ENCODE measurements at regions not wholly inside any gene's neighbourhood (a gene's known extent, or its start where the extent isn't known, plus 50 kb on each side); places are given as distances from the start of the nearest gene placed in this dataset.
"Not testable (repeated sequence)": the region's sequence is repeated elsewhere in the genome, so short reads cannot be mapped to it uniquely, and the experiment has no call there.

GRCh38 chrY:16205482-16205881, 1674.5 kb downstream of the CDY2B start:
- H3K27ac Mint-ChIP-seq; CTCF ChIA-PET (ENCODE audit: partially characterized antibody); H3K4me3 Mint-ChIP-seq; H3K9me3 Mint-ChIP-seq; H3K27me3 ChIP-seq (ENCODE audit: insufficient read depth, low read length); POLR2A ChIA-PET (ENCODE audit: partially characterized antibody); H3K4me1 Mint-ChIP-seq; DNase-seq; intact Hi-C loops (cut with micrococcal nuclease); H3K36me3 Mint-ChIP-seq; H3K36me3 ChIP-seq (ENCODE audit: insufficient read depth, low read length); H3K4me1 ChIP-seq (ENCODE audit: insufficient read depth, low read length); H3K9me3 ChIP-seq (ENCODE audit: control insufficient read depth in 1 of 2, low read length in 2 of 2); H3K27me3 Mint-ChIP-seq; H3K27ac ChIP-seq (ENCODE audit: low read depth, low read length); H3K4me3 ChIP-seq (ENCODE audit: low read length in 2 of 2): not testable (repeated sequence)

GRCh38 chrY:16243322-16243721, 1636.7 kb downstream of the CDY2B start:
- intact Hi-C loops (cut with micrococcal nuclease); H3K27ac ChIP-seq (ENCODE audit: low read depth, low read length); H3K9me3 Mint-ChIP-seq; H3K36me3 Mint-ChIP-seq; DNase-seq; H3K27me3 ChIP-seq (ENCODE audit: insufficient read depth, low read length); H3K9me3 ChIP-seq (ENCODE audit: control insufficient read depth in 1 of 2, low read length in 2 of 2); POLR2A ChIA-PET (ENCODE audit: partially characterized antibody); CTCF ChIA-PET (ENCODE audit: partially characterized antibody); H3K27ac Mint-ChIP-seq; H3K4me1 Mint-ChIP-seq; H3K4me3 ChIP-seq (ENCODE audit: low read length in 2 of 2); H3K27me3 Mint-ChIP-seq; H3K4me3 Mint-ChIP-seq; H3K4me1 ChIP-seq (ENCODE audit: insufficient read depth, low read length); H3K36me3 ChIP-seq (ENCODE audit: insufficient read depth, low read length): not testable (repeated sequence)

GRCh38 chrY:16254551-16255295, 1625.3 kb downstream of the CDY2B start:
- H3K9me3 ChIP-seq (ENCODE audit: control insufficient read depth in 1 of 2, low read length in 2 of 2); DNase-seq; POLR2A ChIA-PET (ENCODE audit: partially characterized antibody); H3K4me1 ChIP-seq (ENCODE audit: insufficient read depth, low read length); intact Hi-C loops (cut with micrococcal nuclease); H3K4me1 Mint-ChIP-seq; H3K36me3 Mint-ChIP-seq; H3K27me3 Mint-ChIP-seq; CTCF ChIA-PET (ENCODE audit: partially characterized antibody); H3K36me3 ChIP-seq (ENCODE audit: insufficient read depth, low read length); H3K27ac Mint-ChIP-seq; H3K9me3 Mint-ChIP-seq; H3K4me3 Mint-ChIP-seq; H3K27ac ChIP-seq (ENCODE audit: low read depth, low read length); H3K27me3 ChIP-seq (ENCODE audit: insufficient read depth, low read length); H3K4me3 ChIP-seq (ENCODE audit: low read length in 2 of 2): not testable (repeated sequence)

- intact Hi-C loops (cut with micrococcal nuclease); DNase-seq: not testable (repeated sequence)
These were observed 1624.2 kb downstream of the CDY2B start for GRCh38 chrY:16255778-16256177.

More at GRCh38 chrY:16255778-16256177, 1624.2 kb downstream of the CDY2B start:
- H3K27ac Mint-ChIP-seq; H3K4me1 Mint-ChIP-seq; H3K4me1 ChIP-seq (ENCODE audit: insufficient read depth, low read length); CTCF ChIA-PET (ENCODE audit: partially characterized antibody); POLR2A ChIA-PET (ENCODE audit: partially characterized antibody); H3K36me3 ChIP-seq (ENCODE audit: insufficient read depth, low read length); H3K4me3 Mint-ChIP-seq; H3K27me3 ChIP-seq (ENCODE audit: insufficient read depth, low read length); H3K4me3 ChIP-seq (ENCODE audit: low read length in 2 of 2); H3K27ac ChIP-seq (ENCODE audit: low read depth, low read length); H3K9me3 ChIP-seq (ENCODE audit: control insufficient read depth in 1 of 2, low read length in 2 of 2); H3K36me3 Mint-ChIP-seq; H3K9me3 Mint-ChIP-seq; H3K27me3 Mint-ChIP-seq: not testable (repeated sequence)
